ENCODE measurements at regions not wholly inside any gene's neighbourhood (a gene's known extent, or its start where the extent isn't known, plus 50 kb on each side); places are given as distances from the start of the nearest gene placed in this dataset.
"Not testable (repeated sequence)": the region's sequence is repeated elsewhere in the genome, so short reads cannot be mapped to it uniquely, and the experiment has no call there.

GRCh38 chr2:111270569-111270968, 149.9 kb downstream of the BCL2L11 start:
- not testable (repeated sequence) for H3K14ac ChIP-seq (ENCODE audit: low read length)

GRCh38 chr2:111271647-111272304, 151.1 kb downstream of the BCL2L11 start:
- not testable (repeated sequence) for H2BK12ac ChIP-seq (ENCODE audit: low read length); H4K8ac ChIP-seq (ENCODE audit: low read depth, low read length); H2BK5ac ChIP-seq (ENCODE audit: low read length); H3K36me3 ChIP-seq (replicated peaks in 1 of 2; ENCODE audit: control insufficient read depth in 2 of 2, insufficient read depth in 2 of 2, low read length in 2 of 2); H3K18ac ChIP-seq (ENCODE audit: low read length); H3K23ac ChIP-seq (ENCODE audit: low read depth, low read length, poor library complexity); H4K91ac ChIP-seq (ENCODE audit: low read depth, low read length, poor library complexity); H2AK5ac ChIP-seq (ENCODE audit: low read depth, low read length); H3K79me1 ChIP-seq (ENCODE audit: low read depth, low read length); H3K4me1 ChIP-seq (ENCODE audit: control insufficient read depth in 2 of 2, insufficient read depth in 1 of 2, low read depth in 1 of 2, low read length in 2 of 2); H3K4me2 ChIP-seq (ENCODE audit: insufficient read depth, low read length, poor library complexity, severe bottlenecking); H3K4ac ChIP-seq (ENCODE audit: low read length); H3K4me3 ChIP-seq (ENCODE audit: low read length in 2 of 2); H3K9me3 ChIP-seq (replicated peaks in 1 of 2; ENCODE audit: control insufficient read depth in 2 of 2, insufficient read depth in 1 of 2, low read depth in 1 of 2, low read length in 2 of 2); H2BK120ac ChIP-seq (ENCODE audit: low read depth, low read length); H2AFZ ChIP-seq (ENCODE audit: low read length); H3K9ac ChIP-seq (ENCODE audit: low read depth, low read length, poor library complexity); H3K14ac ChIP-seq (ENCODE audit: low read length); H3K27ac ChIP-seq (replicated peaks; ENCODE audit: low read length); H3K27me3 ChIP-seq (ENCODE audit: control insufficient read depth in 3 of 3, insufficient read depth in 3 of 3, low read depth in 1 of 3, low read length in 3 of 3); DNase-seq (ENCODE audit: low spot score); H2BK15ac ChIP-seq (ENCODE audit: low read length)
- no CpG with 5 or more reads among the region's 8 CpGs for WGBS, 2 donors (ENCODE audit: extremely low coverage in 2 of 2, insufficient read length in 2 of 2, insufficient replicate concordance in 1 of 2)

More at GRCh38 chr2:111270569-111270968, 149.9 kb downstream of the BCL2L11 start:
- not testable (repeated sequence) for H2BK120ac ChIP-seq (ENCODE audit: low read depth, low read length); H4K91ac ChIP-seq (ENCODE audit: low read depth, low read length, poor library complexity); H2BK12ac ChIP-seq (ENCODE audit: low read length); H3K9me3 ChIP-seq (replicated peaks in 1 of 2; ENCODE audit: control insufficient read depth in 2 of 2, insufficient read depth in 1 of 2, low read depth in 1 of 2, low read length in 2 of 2); H3K79me1 ChIP-seq (ENCODE audit: low read depth, low read length); H2AK5ac ChIP-seq (ENCODE audit: low read depth, low read length); H2BK5ac ChIP-seq (ENCODE audit: low read length); H3K4ac ChIP-seq (ENCODE audit: low read length); DNase-seq (ENCODE audit: low spot score); H3K27ac ChIP-seq (replicated peaks; ENCODE audit: low read length); H3K27me3 ChIP-seq (ENCODE audit: control insufficient read depth in 3 of 3, insufficient read depth in 3 of 3, low read depth in 1 of 3, low read length in 3 of 3); H3K23ac ChIP-seq (ENCODE audit: low read depth, low read length, poor library complexity); H3K4me2 ChIP-seq (ENCODE audit: insufficient read depth, low read length, poor library complexity, severe bottlenecking); H3K4me3 ChIP-seq (ENCODE audit: low read length in 2 of 2); H3K4me1 ChIP-seq (ENCODE audit: control insufficient read depth in 2 of 2, insufficient read depth in 1 of 2, low read depth in 1 of 2, low read length in 2 of 2); H2AFZ ChIP-seq (ENCODE audit: low read length); H3K18ac ChIP-seq (ENCODE audit: low read length); H2BK15ac ChIP-seq (ENCODE audit: low read length); H3K36me3 ChIP-seq (replicated peaks in 1 of 2; ENCODE audit: control insufficient read depth in 2 of 2, insufficient read depth in 2 of 2, low read length in 2 of 2); H3K9ac ChIP-seq (ENCODE audit: low read depth, low read length, poor library complexity); H4K8ac ChIP-seq (ENCODE audit: low read depth, low read length)
- no CpG with 5 or more reads among the region's 3 CpGs for WGBS, 2 donors (ENCODE audit: extremely low coverage in 2 of 2, insufficient read length in 2 of 2, insufficient replicate concordance in 1 of 2)

DNA sequence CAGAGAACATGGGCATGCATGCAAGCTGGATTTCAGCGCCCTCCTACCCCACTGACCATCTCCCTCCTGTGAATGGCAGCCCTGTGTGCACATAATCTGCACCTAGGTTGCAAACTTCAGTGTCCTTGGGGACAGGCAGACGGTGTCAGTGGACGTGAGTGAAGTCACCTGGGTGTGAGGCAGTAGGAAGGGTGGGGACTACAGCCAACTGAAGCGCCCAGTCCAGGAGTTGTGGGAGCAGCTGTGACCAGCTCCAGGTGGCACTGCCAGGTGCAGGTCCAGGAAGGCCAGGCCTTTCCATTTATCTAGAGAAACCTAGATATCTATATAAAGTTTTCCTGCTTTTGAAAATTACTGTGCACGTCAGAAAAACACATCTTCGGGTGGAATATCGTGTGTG, 152.3 kb downstream of the BCL2L11 start:
- H3K23ac ChIP-seq (ENCODE audit: low read depth, low read length, poor library complexity): not testable (repeated sequence)

DNA sequence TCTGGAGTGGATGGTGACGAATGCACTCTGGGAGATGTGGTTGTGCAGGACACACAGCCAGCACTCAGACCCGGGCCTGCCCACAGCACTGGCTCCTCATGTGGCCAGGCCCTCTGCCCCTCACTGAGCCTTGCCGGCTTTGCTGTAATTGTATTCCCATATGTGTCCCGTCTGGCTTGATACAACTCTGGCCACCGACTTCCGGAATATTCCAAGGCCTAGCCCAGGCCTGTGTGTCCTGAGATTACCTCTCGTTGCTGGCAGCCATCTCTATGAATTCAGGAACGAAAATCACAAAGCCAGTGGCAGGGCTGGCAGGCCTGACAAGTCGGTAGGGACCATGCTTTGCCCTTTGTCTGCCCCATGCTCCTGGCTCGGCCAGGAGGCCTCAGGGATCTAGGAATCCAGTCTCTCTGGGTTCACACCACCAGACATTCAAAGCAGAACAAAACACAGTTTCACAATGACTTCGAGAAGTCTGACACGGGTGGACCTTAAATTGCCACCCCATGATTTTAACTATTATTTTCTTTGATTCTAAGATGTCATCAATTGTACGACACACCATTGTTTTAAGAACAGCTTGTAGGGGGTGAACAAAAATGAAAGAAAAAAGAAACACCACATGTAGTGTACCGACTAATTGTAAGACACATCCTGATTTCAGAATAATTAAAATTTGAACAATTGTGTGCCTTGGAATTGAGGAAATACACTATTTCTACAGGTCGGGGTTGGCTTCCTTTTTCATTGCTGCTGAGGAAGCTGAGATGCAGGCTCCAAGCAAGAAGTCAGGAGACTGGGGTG, 154.5 kb downstream of the BCL2L11 start:
- not testable (repeated sequence) for H3K27me3 ChIP-seq (ENCODE audit: control insufficient read depth in 3 of 3, insufficient read depth in 3 of 3, low read depth in 1 of 3, low read length in 3 of 3); H3K4ac ChIP-seq (ENCODE audit: low read length); H3K27ac ChIP-seq (replicated peaks; ENCODE audit: low read length); H2BK120ac ChIP-seq (ENCODE audit: low read depth, low read length); H2AK5ac ChIP-seq (ENCODE audit: low read depth, low read length); H4K91ac ChIP-seq (ENCODE audit: low read depth, low read length, poor library complexity); H3K36me3 ChIP-seq (replicated peaks in 1 of 2; ENCODE audit: control insufficient read depth in 2 of 2, insufficient read depth in 2 of 2, low read length in 2 of 2); H3K4me1 ChIP-seq (ENCODE audit: control insufficient read depth in 2 of 2, insufficient read depth in 1 of 2, low read depth in 1 of 2, low read length in 2 of 2); H3K4me3 ChIP-seq (ENCODE audit: low read length in 2 of 2); H2BK5ac ChIP-seq (ENCODE audit: low read length); DNase-seq (ENCODE audit: low spot score); H2BK15ac ChIP-seq (ENCODE audit: low read length); H3K18ac ChIP-seq (ENCODE audit: low read length); H3K4me2 ChIP-seq (ENCODE audit: insufficient read depth, low read length, poor library complexity, severe bottlenecking); H2BK12ac ChIP-seq (ENCODE audit: low read length); H2AFZ ChIP-seq (ENCODE audit: low read length); H3K23ac ChIP-seq (ENCODE audit: low read depth, low read length, poor library complexity); H4K8ac ChIP-seq (ENCODE audit: low read depth, low read length); H3K14ac ChIP-seq (ENCODE audit: low read length); H3K9ac ChIP-seq (ENCODE audit: low read depth, low read length, poor library complexity); H3K9me3 ChIP-seq (replicated peaks in 1 of 2; ENCODE audit: control insufficient read depth in 2 of 2, insufficient read depth in 1 of 2, low read depth in 1 of 2, low read length in 2 of 2); H3K79me1 ChIP-seq (ENCODE audit: low read depth, low read length)
- WGBS, 2 donors (ENCODE audit: extremely low coverage in 2 of 2, insufficient read length in 2 of 2, insufficient replicate concordance in 1 of 2): no CpG with 5 or more reads among the region's 15 CpGs

More for the DNA sequence above, 152.3 kb downstream of the BCL2L11 start:
- H3K9ac ChIP-seq (ENCODE audit: low read depth, low read length, poor library complexity); H3K9me3 ChIP-seq (replicated peaks in 1 of 2; ENCODE audit: control insufficient read depth in 2 of 2, insufficient read depth in 1 of 2, low read depth in 1 of 2, low read length in 2 of 2); H3K27me3 ChIP-seq (ENCODE audit: control insufficient read depth in 3 of 3, insufficient read depth in 3 of 3, low read depth in 1 of 3, low read length in 3 of 3); H3K4me3 ChIP-seq (ENCODE audit: low read length in 2 of 2); H4K8ac ChIP-seq (ENCODE audit: low read depth, low read length); H2AFZ ChIP-seq (ENCODE audit: low read length); DNase-seq (ENCODE audit: low spot score); H2BK5ac ChIP-seq (ENCODE audit: low read length); H2BK15ac ChIP-seq (ENCODE audit: low read length); H3K4ac ChIP-seq (ENCODE audit: low read length); H3K27ac ChIP-seq (replicated peaks; ENCODE audit: low read length); H3K14ac ChIP-seq (ENCODE audit: low read length); H3K4me2 ChIP-seq (ENCODE audit: insufficient read depth, low read length, poor library complexity, severe bottlenecking); H2AK5ac ChIP-seq (ENCODE audit: low read depth, low read length); H2BK120ac ChIP-seq (ENCODE audit: low read depth, low read length); H3K4me1 ChIP-seq (ENCODE audit: control insufficient read depth in 2 of 2, insufficient read depth in 1 of 2, low read depth in 1 of 2, low read length in 2 of 2); H3K79me1 ChIP-seq (ENCODE audit: low read depth, low read length); H4K91ac ChIP-seq (ENCODE audit: low read depth, low read length, poor library complexity); H3K18ac ChIP-seq (ENCODE audit: low read length); H2BK12ac ChIP-seq (ENCODE audit: low read length); H3K36me3 ChIP-seq (replicated peaks in 1 of 2; ENCODE audit: control insufficient read depth in 2 of 2, insufficient read depth in 2 of 2, low read length in 2 of 2): not testable (repeated sequence)
- WGBS, 2 donors (ENCODE audit: extremely low coverage in 2 of 2, insufficient read length in 2 of 2, insufficient replicate concordance in 1 of 2): no CpG with 5 or more reads among the region's 7 CpGs

Measured in neuronal stem cell (in vitro differentiated cells).